A673 (cell line): ENCODE measurements at regions not wholly inside any gene's neighbourhood (a gene's known extent, or its start where the extent isn't known, plus 50 kb on each side); places are given as distances from the start of the nearest gene placed in this dataset.

Experiments used
- BruUV-seq: library from RNA; stranded (reverse); fragments of 400-500 nt; replicated peaks from 2 replicates; lab custom pipeline; 2021; lab: Mats Ljungman, UMichigan
- CTCF ChIA-PET: fragments of 300-600 bp; sonication (Branson Sonifier 250); formaldehyde crosslinking; loops from one replicate; lab custom pipeline; 2022; ENCODE audit warnings: antibody characterized with exemption; lab: Charles Lee
- POLR2A ChIA-PET: fragments of 300-600 bp; sonication (Branson Sonifier 250); formaldehyde crosslinking; loops from one replicate; lab custom pipeline; 2022; ENCODE audit warnings: antibody characterized with exemption; ENCODE audit not compliant: low non-redundant PET; lab: Charles Lee
- DNase-seq: peaks from one replicate; pipeline ENCODE4 v3.0.0-alpha.2; 2015; ENCODE audit warnings: low spot score
- H3K27ac ChIP-seq: fragments of 200-600 bp; sonication (generic); 2 replicates; pipeline ENCODE4 v1.5.1; 2016; ENCODE audit warnings: mixed run types, low read depth, mild to moderate bottlenecking, mixed read lengths, antibody characterized with exemption, low read length; ENCODE audit not compliant: poor library complexity, severe bottlenecking
- H3K27me3 ChIP-seq: fragments of 200-600 bp; sonication (generic); replicated peaks from 2 replicates; pipeline ENCODE4 v1.6.1; 2017; ENCODE audit warnings: mixed run types, low read depth, mild to moderate bottlenecking, mixed read lengths, antibody characterized with exemption, low read length; ENCODE audit not compliant: insufficient read depth, poor library complexity
- H3K36me3 ChIP-seq: fragments of 200-600 bp; sonication (generic); 2 replicates; pipeline ENCODE4 v1.6.1; 2016; ENCODE audit warnings: mixed run types, mild to moderate bottlenecking, mixed read lengths, antibody characterized with exemption, low read length; ENCODE audit not compliant: insufficient read depth, poor library complexity, severe bottlenecking
- H3K4me1 ChIP-seq: fragments of 200-600 bp; sonication (generic); 2 replicates; pipeline ENCODE4 v1.6.1; 2017; ENCODE audit warnings: mixed run types, mild to moderate bottlenecking, mixed read lengths, antibody characterized with exemption, low read length; ENCODE audit not compliant: insufficient read depth, poor library complexity, severe bottlenecking
- H3K4me3 ChIP-seq: fragments of 200-600 bp; sonication (generic); 2 replicates; pipeline ENCODE4 v1.5.1; 2016; ENCODE audit warnings: low read depth, mixed run types, mild to moderate bottlenecking, mixed read lengths, low read length; ENCODE audit not compliant: poor library complexity, severe bottlenecking
- H3K9me3 ChIP-seq: fragments of 200-600 bp; sonication (generic); 2 replicates; pipeline ENCODE4 v1.6.1; 2016; ENCODE audit warnings: mixed run types, low read depth, mild to moderate bottlenecking, mixed read lengths, antibody characterized with exemption, low read length; ENCODE audit not compliant: poor library complexity, severe bottlenecking
- CTCF ChIP-seq: fragments of 300-800, 200-600 bp; sonication (generic); conservative IDR thresholded peaks from 2 replicates; pipeline ENCODE4 v1.5.1; 2017; ENCODE audit warnings: low read depth, mild to moderate bottlenecking, antibody characterized with exemption, low read length, moderate library complexity, mixed read lengths
- EZH2 ChIP-seq: fragments of 200-600 bp; sonication (generic); IDR thresholded peaks from 2 replicates; pipeline ENCODE4 v1.6.1; 2017; ENCODE audit warnings: borderline replicate concordance, low read depth, mild to moderate bottlenecking, mixed read lengths, antibody characterized with exemption, low read length; ENCODE audit not compliant: poor library complexity, severe bottlenecking
- intact Hi-C: fragments of 100-400 bp; cut with micrococcal nuclease; formaldehyde crosslinking; loops from one replicate; pipeline ENCODE4 v1.10.0; 2022; ENCODE audit not compliant: unreplicated experiment

DNA sequence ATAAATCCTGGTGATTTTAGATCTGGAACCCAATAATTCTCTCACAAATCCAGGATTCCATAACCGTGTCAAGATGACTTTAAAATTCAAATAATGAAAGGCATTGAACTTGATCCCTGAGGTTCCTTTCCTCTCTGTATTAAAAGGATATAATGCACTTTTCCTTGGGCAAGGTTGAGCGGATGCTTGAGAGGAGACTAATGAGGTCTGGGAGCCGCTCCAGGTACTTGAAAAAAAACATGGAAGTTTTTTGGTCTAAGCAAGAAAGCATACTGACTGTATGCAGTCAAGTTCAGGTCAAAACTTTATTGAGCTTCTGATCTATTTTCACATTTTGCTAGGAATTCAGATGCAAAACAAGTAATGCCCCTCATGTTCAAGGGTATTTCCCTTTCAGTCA is 318.5 kb downstream of the RAD51AP2 start:
- Histone ChIP-seq H3K4me3 (no peak overlapping the region), H3K9me3 (no peaks in the 10 kb centered on the region), H3K36me3 (no peaks in the 10 kb centered on the region), H3K27ac (no peak overlapping the region), H3K4me1 (no peaks in the 10 kb centered on the region), H3K27me3 (peaks cover 6% of the 10 kb centered on the region)
- intact Hi-C loops, result no loop called here
- POLR2A ChIA-PET, result interaction anchor here (0.6 kb wide), 1 partner anchor 350 kb away, joined by 5 read pairs; no protein-coding TSS in a partner anchor
- BruUV-seq, result no TSS peak
- DNase-seq, result no peak
- CTCF ChIA-PET, result no interaction called here
- no peak for TF ChIP-seq CTCF
- no peak for TF ChIP-seq EZH2

DNA sequence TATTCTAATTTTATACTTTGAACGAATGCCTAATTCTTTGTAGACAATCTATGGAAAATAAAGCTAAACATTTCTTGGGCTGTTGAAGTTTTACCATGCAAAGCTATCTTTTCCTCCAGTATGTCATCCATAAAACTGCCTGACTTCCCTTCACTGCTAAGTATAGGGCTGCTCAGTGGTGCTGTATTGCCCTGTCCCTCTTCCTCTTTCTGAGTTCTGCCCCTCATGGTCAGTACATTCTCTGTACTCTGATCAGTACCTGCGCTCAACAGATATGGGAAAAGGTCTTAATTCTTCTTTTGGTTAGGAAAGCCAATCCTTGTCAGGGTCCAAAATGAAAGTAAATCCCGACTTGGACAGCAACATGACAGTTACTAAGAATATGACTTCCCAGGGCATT is 321.9 kb downstream of the RAD51AP2 start:
- ChIA-PET POLR2A (no interaction called here), CTCF (no interaction called here)
- Histone ChIP-seq H3K9me3 (no peaks in the 10 kb centered on the region), H3K4me1 (no peaks in the 10 kb centered on the region), H3K36me3 (no peaks in the 10 kb centered on the region), H3K4me3 (no peak overlapping the region), H3K27ac (no peak overlapping the region), H3K27me3 (peaks cover 6% of the 10 kb centered on the region)
- no TSS peak for BruUV-seq
- intact Hi-C loops, result no loop called here
- DNase-seq, result no peak
- no peak for TF ChIP-seq CTCF
- no peak for TF ChIP-seq EZH2

GRCh38 chr2:17195016-17195415 is 323.2 kb downstream of the RAD51AP2 start:
- POLR2A ChIA-PET, result no interaction called here
- no TSS peak for BruUV-seq
- no peak overlapping the region for H3K4me3 ChIP-seq
- no peaks in the 10 kb centered on the region for H3K36me3 ChIP-seq
- no peak for DNase-seq
- no peak overlapping the region for H3K27ac ChIP-seq
- intact Hi-C loops, result no loop called here
- no peak for TF ChIP-seq CTCF
- TF ChIP-seq EZH2, result no peak
- no peaks in the 10 kb centered on the region for H3K4me1 ChIP-seq
- peaks cover 6% of the 10 kb centered on the region for H3K27me3 ChIP-seq
- no peaks in the 10 kb centered on the region for H3K9me3 ChIP-seq
- CTCF ChIA-PET, result no interaction called here
